ENCODE measurements at regions not wholly inside any gene's neighbourhood (a gene's known extent, or its start where the extent isn't known, plus 50 kb on each side); places are given as distances from the start of the nearest gene placed in this dataset.

DNA sequence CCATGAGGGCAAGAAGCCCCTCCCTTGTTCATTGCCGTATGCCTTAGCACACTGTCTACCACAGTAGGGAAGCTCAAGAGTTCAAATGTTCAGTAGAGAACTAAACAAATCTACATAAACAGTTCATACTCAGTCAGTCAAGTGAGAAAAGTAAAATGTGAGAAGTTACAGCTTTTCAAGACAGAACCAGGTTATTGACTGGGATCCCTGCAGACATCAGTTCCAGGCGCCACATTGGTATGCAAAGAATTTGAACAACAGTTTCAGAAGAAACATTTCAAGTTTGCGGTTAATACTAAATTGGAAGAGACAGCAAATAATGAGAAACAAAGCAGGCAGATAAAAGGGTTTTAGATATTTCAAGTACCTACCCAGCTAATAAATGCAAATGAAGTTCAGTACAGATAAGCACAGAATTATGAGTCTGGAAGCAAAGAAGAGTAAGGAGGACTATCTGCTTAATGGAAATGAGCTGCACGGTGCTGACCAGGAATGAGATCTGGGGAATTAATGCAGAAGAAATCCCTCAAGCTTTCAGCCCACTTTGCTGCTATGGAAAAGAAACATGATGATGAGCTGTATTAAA lies 246.2 kb downstream of the HACE1 start:
- DNase-seq = no peak

DNA sequence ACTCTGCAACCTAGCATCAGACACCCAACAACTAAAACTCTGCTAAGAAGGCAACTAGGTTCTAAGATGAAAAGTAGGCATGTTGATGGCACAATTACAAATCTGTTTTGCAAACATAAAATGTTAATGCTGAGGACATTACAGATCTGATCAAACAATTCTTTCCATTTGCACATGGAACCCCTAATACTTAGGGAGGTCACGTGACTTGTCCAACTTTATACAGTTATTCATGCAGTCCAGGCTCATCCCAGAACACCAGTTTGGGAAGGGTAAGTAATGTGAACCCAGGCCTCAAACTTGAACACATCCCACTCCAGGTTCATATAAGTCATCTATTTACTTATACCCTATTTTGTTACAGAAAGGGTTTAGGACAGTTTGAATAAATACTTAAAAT lies 247.2 kb downstream of the HACE1 start:
- no peak for DNase-seq

GRCh38 chr6:104608101-104608500 lies 251.6 kb downstream of the HACE1 start:
- no peak for DNase-seq

DNA sequence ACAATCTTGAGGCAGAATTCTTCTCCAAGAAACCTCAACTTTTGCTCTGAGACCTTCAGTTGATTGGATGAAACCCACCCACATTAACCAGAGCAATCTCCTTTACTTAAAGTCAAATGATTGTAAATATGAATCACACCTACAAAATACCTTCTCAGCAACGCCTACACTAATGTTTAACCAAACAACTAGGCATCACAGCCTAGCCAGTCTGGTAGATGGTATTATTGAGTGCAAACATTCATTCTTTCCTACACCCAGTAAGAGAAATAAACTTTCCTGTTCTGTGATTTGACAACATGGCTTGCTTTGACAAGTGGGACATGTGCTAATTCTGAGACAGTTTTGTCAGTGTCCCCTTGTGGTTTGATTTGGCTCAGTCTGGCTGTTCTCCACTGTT lies 252.2 kb downstream of the HACE1 start:
- DNase-seq = no peak

DNA sequence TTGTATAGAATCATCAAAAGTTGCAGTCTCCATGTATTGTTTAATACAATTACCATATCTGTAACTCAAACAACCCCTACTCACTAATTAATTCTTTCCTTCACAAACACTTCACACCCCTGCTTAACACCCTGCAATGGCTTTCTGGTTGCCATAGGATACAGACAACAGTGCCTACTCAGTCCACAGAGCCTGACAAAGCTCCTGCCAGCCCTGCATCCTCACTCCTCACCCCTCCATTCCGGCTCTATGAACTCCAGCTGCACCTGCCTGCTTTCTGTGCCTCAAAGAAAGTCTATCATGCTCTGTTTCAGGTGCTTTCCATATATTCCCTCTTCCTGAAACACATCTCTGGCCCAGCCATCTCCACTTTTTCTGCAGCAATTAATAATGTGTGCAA lies 253.4 kb downstream of the HACE1 start:
- DNase-seq = no peak

DNA sequence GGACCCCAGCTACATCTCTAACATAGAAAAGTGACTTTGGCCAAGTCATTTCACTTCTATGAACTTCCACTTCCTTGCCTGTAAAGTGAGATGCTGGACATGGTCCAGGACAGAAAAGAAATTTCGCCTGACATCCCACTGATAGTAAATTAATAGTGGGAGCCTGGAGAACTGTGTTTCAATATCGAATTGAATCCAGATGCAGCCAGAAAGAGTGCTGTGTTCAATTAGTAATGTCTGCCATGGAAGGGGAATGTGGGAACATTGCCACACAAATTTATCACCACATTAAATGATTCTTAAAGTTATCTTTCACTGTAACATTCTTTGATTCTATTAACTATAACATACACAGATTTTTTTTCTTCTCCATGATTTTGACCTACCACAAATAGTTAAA lies 255.0 kb downstream of the HACE1 start:
- no peak for DNase-seq

DNA sequence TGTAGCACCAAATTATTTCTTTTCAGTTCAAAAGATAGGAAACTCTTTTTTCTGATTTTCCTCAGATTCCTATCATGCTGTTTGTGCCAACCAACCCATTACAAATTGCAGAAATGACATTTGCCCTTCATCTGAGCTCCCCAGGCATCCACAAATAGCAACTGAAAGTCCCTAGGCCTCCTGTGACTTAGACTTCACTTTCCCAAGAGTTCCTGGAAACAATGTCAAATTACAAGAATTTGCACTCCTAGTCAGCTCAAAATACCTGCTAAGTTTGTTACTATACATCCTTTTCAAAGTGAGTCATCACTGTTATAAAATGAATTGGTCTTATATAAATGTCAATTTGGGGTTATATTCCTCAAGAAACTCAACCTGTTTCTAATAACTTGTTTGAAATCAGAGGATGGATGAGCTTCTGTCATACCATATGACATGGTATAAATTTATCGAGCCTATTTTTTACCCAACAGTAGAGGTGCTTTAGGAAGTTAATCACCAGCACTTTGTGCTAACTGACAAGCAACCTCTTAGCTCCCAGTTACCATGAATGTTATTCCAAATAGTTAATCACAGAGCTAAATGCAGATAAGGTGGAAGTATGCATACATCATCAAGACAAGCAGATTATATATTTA lies 256.5 kb downstream of the HACE1 start:
- DNase-seq = no peak

DNA sequence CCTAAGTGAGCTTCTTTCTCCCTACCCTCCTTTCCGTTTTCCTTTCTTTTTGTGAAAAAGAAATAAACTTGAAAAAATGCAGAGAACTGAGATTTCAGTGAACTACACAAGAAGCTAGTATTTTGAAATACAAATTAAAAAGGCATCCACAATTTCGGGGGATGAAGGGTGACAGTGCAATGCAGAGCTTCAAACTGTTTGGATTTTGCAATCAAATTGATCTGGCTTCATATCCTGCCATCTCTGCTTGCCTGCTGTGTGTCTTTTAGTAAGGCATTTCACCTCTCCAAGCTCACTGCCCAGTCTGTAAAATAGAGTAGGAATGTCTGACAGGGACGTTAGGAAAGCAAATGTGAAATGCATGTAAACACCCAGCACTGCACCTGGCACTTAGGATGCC lies 258.0 kb downstream of the HACE1 start:
- DNase-seq = no peak

DNA sequence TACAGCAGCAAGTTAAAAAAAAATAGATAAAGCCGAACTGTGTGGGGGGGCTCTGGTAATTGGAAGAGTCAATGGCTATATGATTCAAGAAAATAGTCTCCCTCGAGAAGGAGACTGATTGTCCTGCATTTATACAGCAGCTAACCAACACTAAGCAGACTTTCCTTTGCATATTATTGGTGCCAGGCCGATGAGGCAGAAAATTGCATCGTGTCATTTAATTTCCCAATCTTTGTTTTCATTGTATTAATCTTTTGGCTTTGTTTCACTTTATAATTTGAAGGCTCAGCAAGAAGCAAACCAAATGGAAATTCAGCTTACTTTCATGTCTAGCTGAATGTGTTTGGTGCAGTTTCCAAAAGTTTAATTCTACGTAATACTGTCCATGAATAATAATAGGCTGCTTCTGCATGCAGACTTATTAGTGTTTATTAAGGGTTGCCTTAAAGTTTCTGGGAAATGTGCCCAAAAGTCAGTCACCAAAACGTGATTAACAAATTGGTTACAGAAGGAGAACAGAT lies 258.5 kb downstream of the HACE1 start:
- DNase-seq = no peak

DNA sequence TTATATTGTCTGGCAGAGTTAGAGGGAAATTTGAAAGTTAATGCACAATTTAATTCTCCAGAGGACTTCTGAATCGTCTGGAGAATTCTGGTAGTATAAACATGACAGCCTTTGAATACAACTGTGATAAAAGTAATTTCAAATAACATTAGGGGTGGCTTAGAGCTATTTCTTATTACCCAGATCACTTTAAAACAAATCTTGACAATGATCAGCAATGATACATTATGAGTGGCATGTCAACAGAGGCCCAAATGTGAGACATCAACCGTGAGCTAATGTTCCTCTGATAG lies 259.1 kb downstream of the HACE1 start:
- DNase-seq = no peak

- DNase-seq = no peak
Measured at GRCh38 chr6:104599821-104600638, 259.7 kb downstream of the HACE1 start.

- no peak for DNase-seq
Measured at GRCh38 chr6:104597541-104598050, 262.1 kb downstream of the HACE1 start.

DNA sequence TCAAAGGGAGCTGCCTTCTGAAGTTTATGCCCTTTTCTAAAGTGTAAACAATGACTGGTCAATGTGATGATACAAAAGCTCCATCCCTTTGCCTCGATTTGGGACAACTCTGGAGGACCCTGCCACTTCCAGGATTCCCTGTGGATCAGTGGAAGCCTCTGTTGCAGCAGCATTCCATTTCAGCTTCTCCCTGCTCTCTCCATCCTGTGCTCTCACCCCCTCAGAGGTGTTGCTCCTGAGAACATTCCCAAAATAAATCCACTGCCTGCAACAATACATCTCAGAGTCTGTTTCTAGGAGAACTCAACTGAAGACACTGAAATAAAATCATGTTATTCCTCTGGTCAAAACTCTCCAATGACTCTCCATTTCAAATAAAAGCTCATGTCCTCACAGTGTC lies 263.6 kb downstream of the HACE1 start:
- no peak for DNase-seq

GRCh38 chr6:104595311-104595820 lies 264.4 kb downstream of the HACE1 start:
- DNase-seq = no peak

GRCh38 chr6:104591573-104592334 lies 268.0 kb downstream of the HACE1 start:
- DNase-seq = no peak

- no peak for DNase-seq
Measured at GRCh38 chr6:104589940-104590339, 269.8 kb downstream of the HACE1 start.

DNA sequence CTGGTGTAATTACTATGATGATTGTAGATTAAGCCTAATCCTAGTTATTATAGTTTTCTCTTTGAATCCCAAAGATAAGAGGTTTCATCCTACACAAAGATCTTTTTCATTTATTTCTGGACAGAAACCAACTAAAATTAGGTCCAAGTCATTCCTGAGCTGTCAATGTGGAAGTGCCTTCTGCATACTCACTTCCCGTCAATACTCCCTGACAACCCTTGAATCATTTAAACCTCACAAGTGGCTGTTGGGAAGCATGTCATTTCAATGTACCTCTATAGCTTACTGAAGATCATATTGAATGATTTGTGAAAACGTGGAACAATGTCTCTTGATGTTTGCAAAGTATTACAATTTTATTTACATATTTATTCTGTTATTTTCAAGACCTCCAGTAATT lies 274.1 kb downstream of the HACE1 start:
- DNase-seq = no peak

GRCh38 chr6:104580452-104580851 lies 279.3 kb downstream of the HACE1 start:
- DNase-seq = no peak

DNA sequence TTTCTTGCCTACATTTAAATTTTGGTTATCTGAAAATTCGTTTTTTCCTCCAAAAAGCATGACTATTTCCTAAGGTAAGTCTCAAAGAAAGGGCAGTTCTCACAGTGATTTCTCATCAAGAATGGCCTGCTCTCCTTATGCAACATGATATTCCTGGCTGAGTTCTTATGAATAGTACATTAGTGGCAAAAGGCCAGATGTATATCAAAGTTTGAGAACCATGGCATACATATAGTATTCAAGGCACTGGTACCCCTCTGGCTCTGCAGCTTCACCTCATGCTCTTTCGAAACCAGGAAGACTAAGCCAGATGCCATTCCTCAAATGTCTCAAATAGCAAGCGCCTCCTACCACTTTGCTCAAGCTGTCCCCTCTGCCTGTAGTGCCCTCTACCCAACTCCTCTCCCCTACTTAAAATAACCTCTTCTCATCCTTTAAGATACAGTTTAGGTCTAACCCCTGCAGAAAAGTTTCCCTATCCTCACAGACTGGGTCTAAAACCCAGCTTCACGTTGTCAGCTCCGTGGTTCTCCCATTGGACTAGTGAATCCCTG lies 280.3 kb downstream of the HACE1 start:
- no peak for DNase-seq

GRCh38 chr6:104575536-104575935 lies 284.2 kb downstream of the HACE1 start:
- DNase-seq = no peak

DNA sequence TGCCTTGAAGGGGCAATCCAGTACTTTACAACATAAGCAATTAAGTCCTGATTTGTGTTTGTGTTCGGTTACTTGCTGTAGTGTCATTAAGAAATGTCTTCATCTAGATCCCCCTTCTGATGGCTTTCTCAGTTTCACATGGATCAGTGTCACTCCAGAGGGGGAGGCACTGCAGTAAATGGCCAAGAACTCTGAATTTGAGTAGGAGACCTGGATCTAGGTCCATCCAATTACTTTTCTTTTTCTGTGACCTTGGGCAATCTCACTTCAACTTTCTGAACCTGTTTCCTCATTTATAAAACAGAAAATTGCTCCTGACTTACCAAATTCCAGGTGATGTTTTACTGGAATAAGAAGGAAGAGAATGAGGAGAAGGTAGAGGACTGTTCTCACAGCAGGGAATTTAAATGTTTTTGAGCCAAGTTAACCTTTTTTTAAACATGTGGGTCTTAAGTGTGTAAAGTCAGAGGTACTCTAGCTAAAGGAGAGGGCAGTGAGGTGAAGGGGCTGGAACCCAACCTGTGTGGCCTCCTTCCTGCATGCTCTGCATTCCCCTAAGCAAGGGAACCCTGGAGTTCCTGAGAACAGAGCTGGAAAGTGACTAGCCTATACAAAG lies 285.5 kb downstream of the HACE1 start:
- no peak for DNase-seq

DNA sequence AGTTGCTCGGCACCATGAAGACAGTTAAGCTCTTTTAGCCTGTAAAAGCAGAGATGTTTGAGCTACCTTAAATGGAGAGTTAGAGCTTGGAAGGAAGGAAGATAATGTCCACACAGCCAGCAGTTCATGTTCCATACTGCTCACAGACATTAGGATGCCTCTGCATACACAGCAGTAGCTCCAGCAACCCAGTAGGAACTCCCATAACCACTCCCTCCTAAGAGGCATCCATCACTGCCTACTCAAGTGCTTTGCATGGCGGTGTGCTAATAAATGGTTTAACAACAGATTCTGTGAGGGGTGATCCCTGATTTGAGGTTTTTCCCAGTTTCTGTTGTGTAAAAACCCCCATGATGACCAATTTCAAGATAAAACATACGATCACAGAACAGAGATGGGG lies 286.4 kb downstream of the HACE1 start:
- no peak for DNase-seq

All from CD4-positive, alpha-beta T cell treated with Interleukin-17A for 1 hour (primary cell).